ENCODE measurements at regions not wholly inside any gene's neighbourhood (a gene's known extent, or its start where the extent isn't known, plus 50 kb on each side); places are given as distances from the start of the nearest gene placed in this dataset.

DNA sequence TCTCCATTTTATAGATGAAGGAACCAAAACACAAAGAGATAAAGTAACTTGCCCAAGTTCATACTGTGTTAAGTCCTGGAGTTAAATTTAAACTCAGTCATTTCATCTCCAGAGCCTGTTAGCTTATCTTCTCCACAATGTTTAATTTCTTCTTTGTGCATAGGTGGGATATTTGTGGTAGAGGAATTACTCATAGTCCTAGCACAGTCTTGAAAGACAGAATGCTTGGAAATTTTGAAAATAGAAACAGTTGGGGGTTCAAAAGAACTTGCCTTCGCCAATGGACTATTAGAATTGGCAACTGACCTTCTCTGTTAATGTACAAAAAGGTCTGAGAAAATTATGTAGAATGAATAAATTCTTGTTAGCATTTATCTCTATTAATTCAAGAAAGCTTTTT, 832.0 kb upstream of the PRMT6 start:
- RAD21 ChIA-PET (ENCODE audit: unreplicated experiment), result no interaction called here
- CTCF ChIA-PET, result no interaction called here
- no peaks in the 10 kb centered on the region for H3K27me3 ChIP-seq (replicated peaks in 1 of 2; ENCODE audit: control insufficient read depth in 2 of 2, insufficient read depth in 2 of 2, low read length in 1 of 2)
- H2AFZ ChIP-seq (ENCODE audit: control insufficient read depth, low read depth, low read length), result no peak overlapping the region
- H3K9ac ChIP-seq (ENCODE audit: control insufficient read depth, insufficient read depth, low read length), result no peak overlapping the region
- H3K4me1 ChIP-seq (ENCODE audit: control insufficient read depth, insufficient read depth, low read length), result no peaks in the 10 kb centered on the region
- no TSS peak for BruUV-seq (replicated peaks)
- WGBS (ENCODE audit: insufficient coverage, insufficient replicate concordance, low lambda C conversion rate, missing lambda C conversion rate), result 0% methylated on average over 1 of the region's 1 CpG
- POLR2A ChIA-PET, result no interaction called here
- no peak for ATAC-seq
- no peaks in the 10 kb centered on the region for H3K9me3 ChIP-seq (replicated peaks; ENCODE audit: control insufficient read depth, insufficient read depth, low read length)
- H3K27ac ChIP-seq (ENCODE audit: control insufficient read depth, insufficient read depth), result no peak overlapping the region
- DNase-seq (ENCODE audit: low read depth, low spot score), result no peak
- no peak for FAIRE-seq
- intact Hi-C loops (cut with micrococcal nuclease; ENCODE audit: unreplicated experiment), result no loop called here
- no peaks in the 10 kb centered on the region for H4K20me1 ChIP-seq (ENCODE audit: control insufficient read depth, insufficient read depth)
- SMC1A ChIA-PET (ENCODE audit: uncharacterized antibody, unreplicated experiment), result no interaction called here
- in situ Hi-C loops (cut with MboI), result no loop called here
- TF ChIP-seq ZNF217 (IDR thresholded peaks at IDR 0.05) (no peak), LARP7 (IDR thresholded peaks at IDR 0.05) (no peak), NR2C2 (IDR thresholded peaks at IDR 0.05; ENCODE audit: borderline replicate concordance, control insufficient read depth, insufficient read length, low read depth) (no peak), PAX8 (IDR thresholded peaks at IDR 0.05) (no peak), YY1 (IDR thresholded peaks at IDR 0.05; ENCODE audit: low read depth, low read length) (no peak), FOXM1 (IDR thresholded peaks at IDR 0.05; ENCODE audit: low read depth, low read length) (no peak), SIX5 (IDR thresholded peaks at IDR 0.05; ENCODE audit: low read depth, low read length, severe bottlenecking) (no peak), NFYB (IDR thresholded peaks at IDR 0.05; ENCODE audit: insufficient read depth, low read depth, low read length) (no peak), TCF3 (IDR thresholded peaks at IDR 0.05; ENCODE audit: borderline replicate concordance, insufficient read depth, low read depth, low read length) (no peak), MEF2A (IDR thresholded peaks at IDR 0.05; ENCODE audit: insufficient read depth, low read depth, low read length) (no peak)
- TF ChIP-seq, protein P1, sequence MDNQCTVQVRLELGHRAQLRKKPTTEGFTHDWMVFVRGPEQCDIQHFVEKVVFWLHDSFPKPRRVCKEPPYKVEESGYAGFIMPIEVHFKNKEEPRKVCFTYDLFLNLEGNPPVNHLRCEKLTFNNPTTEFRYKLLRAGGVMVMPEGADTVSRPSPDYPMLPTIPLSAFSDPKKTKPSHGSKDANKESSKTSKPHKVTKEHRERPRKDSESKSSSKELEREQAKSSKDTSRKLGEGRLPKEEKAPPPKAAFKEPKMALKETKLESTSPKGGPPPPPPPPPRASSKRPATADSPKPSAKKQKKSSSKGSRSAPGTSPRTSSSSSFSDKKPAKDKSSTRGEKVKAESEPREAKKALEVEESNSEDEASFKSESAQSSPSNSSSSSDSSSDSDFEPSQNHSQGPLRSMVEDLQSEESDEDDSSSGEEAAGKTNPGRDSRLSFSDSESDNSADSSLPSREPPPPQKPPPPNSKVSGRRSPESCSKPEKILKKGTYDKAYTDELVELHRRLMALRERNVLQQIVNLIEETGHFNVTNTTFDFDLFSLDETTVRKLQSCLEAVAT (IDR thresholded peaks at IDR 0.05), result no peak
- TF ChIP-seq, protein P2, sequence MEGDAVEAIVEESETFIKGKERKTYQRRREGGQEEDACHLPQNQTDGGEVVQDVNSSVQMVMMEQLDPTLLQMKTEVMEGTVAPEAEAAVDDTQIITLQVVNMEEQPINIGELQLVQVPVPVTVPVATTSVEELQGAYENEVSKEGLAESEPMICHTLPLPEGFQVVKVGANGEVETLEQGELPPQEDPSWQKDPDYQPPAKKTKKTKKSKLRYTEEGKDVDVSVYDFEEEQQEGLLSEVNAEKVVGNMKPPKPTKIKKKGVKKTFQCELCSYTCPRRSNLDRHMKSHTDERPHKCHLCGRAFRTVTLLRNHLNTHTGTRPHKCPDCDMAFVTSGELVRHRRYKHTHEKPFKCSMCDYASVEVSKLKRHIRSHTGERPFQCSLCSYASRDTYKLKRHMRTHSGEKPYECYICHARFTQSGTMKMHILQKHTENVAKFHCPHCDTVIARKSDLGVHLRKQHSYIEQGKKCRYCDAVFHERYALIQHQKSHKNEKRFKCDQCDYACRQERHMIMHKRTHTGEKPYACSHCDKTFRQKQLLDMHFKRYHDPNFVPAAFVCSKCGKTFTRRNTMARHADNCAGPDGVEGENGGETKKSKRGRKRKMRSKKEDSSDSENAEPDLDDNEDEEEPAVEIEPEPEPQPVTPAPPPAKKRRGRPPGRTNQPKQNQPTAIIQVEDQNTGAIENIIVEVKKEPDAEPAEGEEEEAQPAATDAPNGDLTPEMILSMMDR (IDR thresholded peaks at IDR 0.05 in 2 of 3, conservative IDR thresholded peaks at IDR 0.05 in 1 of 3; ENCODE audit: control insufficient read depth in 2 of 3, extremely low read depth in 1 of 3, insufficient read depth in 1 of 3, low read depth in 3 of 3, low read length in 3 of 3), result no peak
- H3K4me2 ChIP-seq (ENCODE audit: control insufficient read depth, insufficient read depth), result no peak overlapping the region
- H3K36me3 ChIP-seq (ENCODE audit: control insufficient read depth in 2 of 2, insufficient read depth in 2 of 2, low read length in 1 of 2), result no peaks in the 10 kb centered on the region
- H3K4me3 ChIP-seq, result no peak overlapping the region
- no peaks in the 10 kb centered on the region for H3K79me2 ChIP-seq (ENCODE audit: control insufficient read depth, insufficient read depth, low read length)

Data from GM12878 (cell line).